ENCODE measurements at regions not wholly inside any gene's neighbourhood (a gene's known extent, or its start where the extent isn't known, plus 50 kb on each side); places are given as distances from the start of the nearest gene placed in this dataset.

GRCh38 chrX:20803971-20804370 is 537.3 kb upstream of the RPS6KA3 start:
- Histone ChIP-seq H2AFZ (ENCODE audit: low read depth) (no peak overlapping the region), H3F3A (replicated peaks; ENCODE audit: insufficient read depth) (no peaks in the 10 kb centered on the region), H3K79me2 (ENCODE audit: insufficient read depth) (no peaks in the 10 kb centered on the region), H3K4me1 (ENCODE audit: control insufficient read depth in 1 of 2, insufficient read depth in 2 of 2, low read depth in 1 of 2, low read length in 1 of 2) (no peaks in the 10 kb centered on the region), H3K4me3 (ENCODE audit: low read depth in 2 of 2, low read length in 1 of 2) (no peak overlapping the region), H3K27ac (ENCODE audit: low read depth in 2 of 2, low read length in 1 of 2) (no peak overlapping the region), H3K9me3 (no peaks in the 10 kb centered on the region), H3K9ac (no peak overlapping the region), H3K9me2 (no peaks in the 10 kb centered on the region), H3K4me2 (no peak overlapping the region), H3K27me3 (ENCODE audit: insufficient read depth) (no peaks in the 10 kb centered on the region), H3K36me3 (replicated peaks in 1 of 2; ENCODE audit: control insufficient read depth in 1 of 2, insufficient read depth in 2 of 2, low read length in 1 of 2) (no peaks in the 10 kb centered on the region), H4K20me1 (ENCODE audit: insufficient read depth) (no peaks in the 10 kb centered on the region)
- ChIA-PET CTCF (no interaction called here), POLR2A (no interaction called here)
- no peak for DNase-seq
- TF ChIP-seq EZH2phosphoT487 (IDR thresholded peaks at IDR 0.05; ENCODE audit: borderline replicate concordance, low read depth) = no peak
- no peak for TF ChIP-seq NRF1 (IDR thresholded peaks at IDR 0.05; ENCODE audit: low read depth, low read length)
- no peak for TF ChIP-seq MAX (IDR thresholded peaks at IDR 0.05; ENCODE audit: low read depth)
- no peak for TF ChIP-seq IRF3 (IDR thresholded peaks at IDR 0.05; ENCODE audit: low read depth, low read length)
- TF ChIP-seq GATA2 (CRISPR knock-in tag; IDR thresholded peaks at IDR 0.05) = no peak
- no peak for TF ChIP-seq NFIC (IDR thresholded peaks at IDR 0.05; ENCODE audit: borderline replicate concordance)
- no peak for TF ChIP-seq EP300 (IDR thresholded peaks at IDR 0.05; ENCODE audit: borderline replicate concordance in 1 of 2, low read depth in 1 of 2, low read length in 1 of 2)
- TF ChIP-seq SIN3A (IDR thresholded peaks at IDR 0.05; ENCODE audit: borderline replicate concordance, low read depth, low read length) = no peak
- TF ChIP-seq MEF2A (IDR thresholded peaks at IDR 0.05; ENCODE audit: borderline replicate concordance, low read depth) = no peak
- TF ChIP-seq CTCF (IDR thresholded peaks at IDR 0.05) = no peak
- TF ChIP-seq RAD21 (IDR thresholded peaks at IDR 0.05; ENCODE audit: low read length) = no peak
- TF ChIP-seq USF1 (IDR thresholded peaks at IDR 0.05; ENCODE audit: borderline replicate concordance, low read depth) = no peak
- no peak for TF ChIP-seq TAF1 (IDR thresholded peaks at IDR 0.05; ENCODE audit: borderline replicate concordance, low read depth, low read length)
- no peak for TF ChIP-seq ELF1 (IDR thresholded peaks at IDR 0.05)
- no peak for TF ChIP-seq RXRA (IDR thresholded peaks at IDR 0.05; ENCODE audit: borderline replicate concordance, low read depth)
- TF ChIP-seq ZBTB33 (IDR thresholded peaks at IDR 0.05; ENCODE audit: borderline replicate concordance, low read depth) = no peak
- TF ChIP-seq TEAD4 (IDR thresholded peaks at IDR 0.05; ENCODE audit: borderline replicate concordance, insufficient read depth) = no peak
- no peak for TF ChIP-seq SMC3 (IDR thresholded peaks at IDR 0.05; ENCODE audit: low read depth, low read length)
- TF ChIP-seq YY1 (IDR thresholded peaks at IDR 0.05; ENCODE audit: low read depth) = no peak
- no peak for TF ChIP-seq TCF12 (IDR thresholded peaks at IDR 0.05)
- 10% methylated on average over 1 of the region's 1 CpG for WGBS (ENCODE audit: low lambda C conversion rate)
